ENCODE measurements at regions not wholly inside any gene's neighbourhood (a gene's known extent, or its start where the extent isn't known, plus 50 kb on each side); places are given as distances from the start of the nearest gene placed in this dataset.

- Histone ChIP-seq H3K9me2 (replicated peaks; ENCODE audit: low read depth, low read length) (no peaks in the 10 kb centered on the region), H3K4me1 (ENCODE audit: insufficient read depth, low read length, poor library complexity, severe bottlenecking) (no peaks in the 10 kb centered on the region), H3K36me3 (ENCODE audit: insufficient read depth, low read length) (no peaks in the 10 kb centered on the region), H3K4me2 (ENCODE audit: low read depth, low read length, poor library complexity, severe bottlenecking) (no peak overlapping the region), H2AFZ (ENCODE audit: low read length) (no peak overlapping the region), H3K27me3 (ENCODE audit: insufficient read depth, low read length, poor library complexity, severe bottlenecking) (no peaks in the 10 kb centered on the region), H3F3A (ENCODE audit: low read depth) (no peaks in the 10 kb centered on the region), H3K4me3 (ENCODE audit: low read length, poor library complexity, severe bottlenecking) (no peak overlapping the region), H3K9ac (ENCODE audit: low read depth, low read length, poor library complexity, severe bottlenecking) (no peak overlapping the region), H3K79me2 (ENCODE audit: insufficient read depth, low read length) (no peaks in the 10 kb centered on the region), H3K9me3 (ENCODE audit: insufficient read depth, low read depth, low read length) (no peaks in the 10 kb centered on the region), H4K20me1 (ENCODE audit: insufficient read depth, low read length, poor library complexity, severe bottlenecking) (no peaks in the 10 kb centered on the region)
- TF ChIP-seq CTCF (conservative IDR thresholded peaks at IDR 0.05; ENCODE audit: low read length) (no peak), EZH2phosphoT487 (IDR thresholded peaks at IDR 0.05; ENCODE audit: borderline replicate concordance) (no peak)
Observed at GRCh38 chr2:105646774-105647076, 98.0 kb upstream of the NCK2 start.

- Histone ChIP-seq H3K9me3 (ENCODE audit: insufficient read depth, low read depth, low read length) (no peaks in the 10 kb centered on the region), H4K20me1 (ENCODE audit: insufficient read depth, low read length, poor library complexity, severe bottlenecking) (no peaks in the 10 kb centered on the region), H3K36me3 (ENCODE audit: insufficient read depth, low read length) (no peaks in the 10 kb centered on the region), H3K27me3 (ENCODE audit: insufficient read depth, low read length, poor library complexity, severe bottlenecking) (no peaks in the 10 kb centered on the region), H3K9ac (ENCODE audit: low read depth, low read length, poor library complexity, severe bottlenecking) (no peak overlapping the region), H3K4me1 (ENCODE audit: insufficient read depth, low read length, poor library complexity, severe bottlenecking) (no peaks in the 10 kb centered on the region), H2AFZ (ENCODE audit: low read length) (no peak overlapping the region), H3K79me2 (ENCODE audit: insufficient read depth, low read length) (no peaks in the 10 kb centered on the region), H3K4me2 (ENCODE audit: low read depth, low read length, poor library complexity, severe bottlenecking) (no peak overlapping the region), H3F3A (ENCODE audit: low read depth) (no peaks in the 10 kb centered on the region), H3K9me2 (replicated peaks; ENCODE audit: low read depth, low read length) (no peaks in the 10 kb centered on the region), H3K4me3 (ENCODE audit: low read length, poor library complexity, severe bottlenecking) (no peak overlapping the region)
- no peak for TF ChIP-seq CTCF (conservative IDR thresholded peaks at IDR 0.05; ENCODE audit: low read length)
- TF ChIP-seq EZH2phosphoT487 (IDR thresholded peaks at IDR 0.05; ENCODE audit: borderline replicate concordance): no peak
Observed at GRCh38 chr2:105645938-105646773, 98.6 kb upstream of the NCK2 start.

DNA sequence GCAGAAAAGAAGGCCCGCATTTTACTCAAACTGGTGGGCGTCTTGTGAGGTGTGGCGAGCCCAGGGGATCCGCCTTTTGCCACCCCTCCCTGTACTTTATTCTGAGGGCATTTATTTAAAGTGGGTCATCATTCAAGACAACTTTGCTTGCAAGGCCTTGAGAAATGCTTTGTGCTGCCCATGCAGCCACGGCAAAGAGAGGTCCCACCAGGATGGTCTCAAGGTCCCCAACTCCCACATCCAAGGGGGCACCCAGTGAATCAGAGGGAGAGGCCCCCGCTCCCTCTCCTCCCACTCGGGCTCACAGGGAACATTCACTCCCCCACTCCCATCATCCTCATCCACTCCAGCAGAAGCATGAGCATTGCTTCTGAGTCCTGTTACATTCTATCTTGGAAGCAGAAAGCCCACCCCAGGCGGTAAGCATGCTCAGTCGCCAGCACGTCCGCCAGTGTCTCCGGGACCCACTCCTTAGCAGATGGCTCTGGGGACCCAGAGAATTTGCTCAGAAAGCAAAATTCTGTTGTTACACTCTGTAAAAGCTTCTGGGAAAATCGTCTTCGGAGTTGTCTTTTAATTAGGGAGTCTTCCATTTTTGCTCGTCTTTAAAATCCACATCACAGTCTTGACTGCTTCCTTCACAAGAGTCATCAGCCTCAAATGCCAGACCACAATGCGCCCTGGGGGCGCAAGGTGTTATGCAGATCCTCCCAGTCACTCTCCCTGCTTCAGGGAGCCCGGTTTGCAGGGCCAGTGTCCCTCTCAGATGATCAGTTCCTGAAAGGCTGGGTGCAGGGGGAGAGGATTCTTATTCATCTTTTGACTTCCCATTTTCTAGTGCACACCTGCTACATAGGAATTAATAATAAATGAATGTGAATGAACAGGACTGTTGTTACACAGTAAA is 99.4 kb upstream of the NCK2 start:
- no peaks in the 10 kb centered on the region for H3K9me2 ChIP-seq (replicated peaks; ENCODE audit: low read depth, low read length)
- H2AFZ ChIP-seq (ENCODE audit: low read length): no peak overlapping the region
- no peak overlapping the region for H3K9ac ChIP-seq (ENCODE audit: low read depth, low read length, poor library complexity, severe bottlenecking)
- no peaks in the 10 kb centered on the region for H3K36me3 ChIP-seq (ENCODE audit: insufficient read depth, low read length)
- H3F3A ChIP-seq (ENCODE audit: low read depth): no peaks in the 10 kb centered on the region
- no peaks in the 10 kb centered on the region for H4K20me1 ChIP-seq (ENCODE audit: insufficient read depth, low read length, poor library complexity, severe bottlenecking)
- TF ChIP-seq EZH2phosphoT487 (IDR thresholded peaks at IDR 0.05; ENCODE audit: borderline replicate concordance) (no peak), CTCF (conservative IDR thresholded peaks at IDR 0.05; ENCODE audit: low read length) (no peak)
- H3K4me3 ChIP-seq (ENCODE audit: low read length, poor library complexity, severe bottlenecking): no peak overlapping the region
- no peak overlapping the region for H3K4me2 ChIP-seq (ENCODE audit: low read depth, low read length, poor library complexity, severe bottlenecking)
- no peaks in the 10 kb centered on the region for H3K79me2 ChIP-seq (ENCODE audit: insufficient read depth, low read length)
- H3K9me3 ChIP-seq (ENCODE audit: insufficient read depth, low read depth, low read length): no peaks in the 10 kb centered on the region
- no peaks in the 10 kb centered on the region for H3K4me1 ChIP-seq (ENCODE audit: insufficient read depth, low read length, poor library complexity, severe bottlenecking)
- no peaks in the 10 kb centered on the region for H3K27me3 ChIP-seq (ENCODE audit: insufficient read depth, low read length, poor library complexity, severe bottlenecking)
